ENCODE measurements at regions not wholly inside any gene's neighbourhood (a gene's known extent, or its start where the extent isn't known, plus 50 kb on each side); places are given as distances from the start of the nearest gene placed in this dataset.
A peak's percentile ranks its signal among the peaks of the same experiment; 100 is the strongest.
"Not testable (repeated sequence)": the region's sequence is repeated elsewhere in the genome, so short reads cannot be mapped to it uniquely, and the experiment has no call there.

- no peak for DNase-seq (ENCODE audit: low spot score)
Observed at GRCh38 chr9:126170286-126170823, 156.3 kb upstream of the MVB12B start.

DNA sequence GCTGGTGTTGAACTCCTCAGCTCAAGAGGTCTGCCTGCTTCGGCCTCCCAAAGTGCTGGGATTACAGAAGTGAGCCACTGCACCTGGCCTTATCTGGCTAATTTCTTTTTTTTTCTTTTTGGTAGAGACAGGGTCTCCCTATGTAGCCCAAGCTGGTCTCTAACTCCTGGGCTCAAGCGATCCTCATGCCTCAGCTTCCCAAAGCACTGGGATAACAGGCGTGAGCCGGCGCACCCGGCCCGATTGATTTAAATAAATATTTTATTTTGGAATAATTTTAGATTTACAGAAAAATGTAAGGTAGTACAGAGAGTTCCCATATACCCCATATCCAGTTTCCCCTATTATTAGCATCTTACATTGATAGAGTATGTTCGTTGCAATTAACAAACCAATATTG lies 155.0 kb upstream of the MVB12B start:
- no peak for DNase-seq (ENCODE audit: low spot score)

GRCh38 chr9:126173401-126173800 lies 153.2 kb upstream of the MVB12B start:
- DNase-seq (ENCODE audit: low spot score) = no peak

DNA sequence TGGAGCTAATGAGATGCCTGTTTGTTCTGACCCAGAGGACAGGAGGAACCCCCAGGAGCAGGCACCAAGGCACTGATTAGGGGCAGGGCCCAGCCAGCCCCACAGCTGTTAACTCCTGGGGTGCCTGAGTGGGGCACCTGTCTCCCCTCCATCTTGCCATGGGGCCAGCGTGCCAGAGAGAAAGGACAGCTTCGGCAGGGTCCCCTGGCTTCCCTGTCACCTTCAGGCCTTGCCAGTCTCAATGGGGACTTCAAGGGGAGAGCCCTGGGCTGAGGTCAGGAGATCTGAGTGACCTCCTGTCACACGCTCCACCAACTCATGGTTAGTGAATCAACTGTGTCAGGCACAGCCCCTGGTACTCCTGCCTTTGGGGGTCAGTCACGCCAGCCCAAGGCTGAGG lies 152.7 kb upstream of the MVB12B start:
- no peak for DNase-seq (ENCODE audit: low spot score)

DNA sequence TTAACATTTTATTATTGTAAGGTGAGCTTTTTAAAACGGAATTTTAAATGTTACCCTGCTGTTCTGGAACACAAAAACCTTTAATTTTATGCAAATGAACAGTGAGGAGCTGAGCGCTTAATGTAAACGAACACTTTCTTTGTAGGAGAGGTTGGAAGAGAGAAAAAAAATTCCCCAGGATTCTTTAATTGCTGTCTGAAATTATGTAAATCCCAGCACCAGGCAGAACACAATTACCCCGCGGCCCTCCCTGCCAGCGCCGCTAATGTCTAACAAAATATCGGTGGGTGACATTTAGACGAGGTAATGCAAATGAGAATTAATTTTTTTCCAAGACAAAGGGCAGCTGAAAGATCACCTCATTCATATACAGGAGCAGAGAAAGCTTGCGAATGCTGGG lies 143.4 kb upstream of the MVB12B start:
- no peak for DNase-seq (ENCODE audit: low spot score)

DNA sequence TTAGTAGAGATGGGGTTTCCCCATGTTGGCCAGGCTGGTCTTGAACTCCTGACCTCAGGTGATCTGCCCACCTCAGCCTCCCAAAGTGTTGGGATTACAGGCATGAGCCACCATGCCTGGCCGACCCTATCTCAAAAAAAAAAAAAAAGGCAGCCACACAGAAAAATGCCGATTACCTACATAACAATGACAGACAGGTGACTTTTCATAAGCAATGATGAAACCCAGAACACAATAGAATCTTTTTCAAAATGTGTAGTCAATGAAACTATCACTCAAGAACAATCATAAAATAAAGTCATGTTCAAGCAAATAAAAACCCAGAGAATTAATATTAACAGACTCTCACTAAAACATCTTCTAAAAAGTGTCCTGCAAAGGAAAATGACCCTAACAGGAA lies 135.6 kb upstream of the MVB12B start:
- DNase-seq (ENCODE audit: low spot score) = not testable (repeated sequence)

DNA sequence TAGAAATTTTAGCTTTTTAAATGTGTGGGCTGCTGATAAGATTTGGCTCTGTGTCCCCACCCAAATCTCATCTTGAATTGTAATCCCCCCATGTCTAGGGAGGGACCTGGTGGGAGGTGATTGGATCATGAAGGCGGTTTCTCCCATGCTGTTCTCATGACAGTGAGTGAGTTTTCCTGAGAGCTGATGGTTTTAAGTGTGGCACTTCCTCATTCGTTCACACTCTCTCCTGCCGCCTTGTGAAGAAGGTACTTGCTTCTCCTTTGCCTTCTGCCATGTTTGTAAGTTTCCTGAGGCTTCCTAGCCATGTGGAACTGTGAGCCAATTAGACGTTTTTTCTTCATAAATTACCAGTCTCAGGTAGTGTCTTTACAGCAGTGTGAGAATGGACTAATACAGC lies 127.8 kb upstream of the MVB12B start:
- no peak for DNase-seq (ENCODE audit: low spot score)

DNA sequence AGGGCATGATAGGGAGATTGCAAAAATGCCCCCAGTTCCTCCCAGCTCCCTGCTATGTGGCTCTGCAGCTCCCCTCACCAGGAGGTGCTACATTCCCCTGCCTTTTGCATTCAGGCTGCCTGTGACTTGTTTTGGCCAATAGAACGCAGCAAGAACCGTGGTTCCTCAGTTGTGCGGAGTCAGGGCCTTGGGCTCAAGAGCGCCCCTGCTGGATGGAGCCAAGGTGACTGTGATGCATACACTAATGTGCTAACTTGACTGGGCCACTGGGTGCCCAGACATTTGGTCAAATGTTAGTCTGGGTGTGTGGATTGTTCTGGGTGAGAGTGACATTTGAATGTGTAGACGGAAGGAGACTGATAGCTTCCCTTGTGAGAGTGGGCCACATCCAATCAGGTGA lies 123.3 kb upstream of the MVB12B start:
- no peak for DNase-seq (ENCODE audit: low spot score)

DNA sequence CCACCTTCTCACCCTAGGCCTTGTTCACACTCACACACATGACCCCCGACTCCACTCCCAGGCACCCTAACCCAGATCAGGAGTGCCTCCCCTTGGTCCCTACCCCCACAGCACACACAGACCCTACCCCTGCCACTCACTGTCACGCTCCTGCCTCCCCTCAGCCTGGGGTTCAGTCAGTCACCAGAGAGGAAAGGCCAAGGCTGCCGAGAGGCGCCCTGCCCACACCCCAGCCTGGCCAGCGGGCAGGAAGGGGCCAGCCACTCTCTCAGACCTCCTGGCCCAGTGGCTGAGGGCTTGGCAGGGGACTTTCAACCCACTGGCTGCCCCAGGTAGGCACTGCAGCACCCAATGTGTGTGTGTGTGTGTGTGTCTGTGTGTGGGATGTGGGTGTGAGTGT lies 122.4 kb upstream of the MVB12B start:
- no peak for DNase-seq (ENCODE audit: low spot score)

- no peak for DNase-seq (ENCODE audit: low spot score)
Observed at GRCh38 chr9:126204708-126205225, 121.9 kb upstream of the MVB12B start.

GRCh38 chr9:126205265-126205664 lies 121.4 kb upstream of the MVB12B start:
- peak; percentile 18 for DNase-seq (ENCODE audit: low spot score)

DNA sequence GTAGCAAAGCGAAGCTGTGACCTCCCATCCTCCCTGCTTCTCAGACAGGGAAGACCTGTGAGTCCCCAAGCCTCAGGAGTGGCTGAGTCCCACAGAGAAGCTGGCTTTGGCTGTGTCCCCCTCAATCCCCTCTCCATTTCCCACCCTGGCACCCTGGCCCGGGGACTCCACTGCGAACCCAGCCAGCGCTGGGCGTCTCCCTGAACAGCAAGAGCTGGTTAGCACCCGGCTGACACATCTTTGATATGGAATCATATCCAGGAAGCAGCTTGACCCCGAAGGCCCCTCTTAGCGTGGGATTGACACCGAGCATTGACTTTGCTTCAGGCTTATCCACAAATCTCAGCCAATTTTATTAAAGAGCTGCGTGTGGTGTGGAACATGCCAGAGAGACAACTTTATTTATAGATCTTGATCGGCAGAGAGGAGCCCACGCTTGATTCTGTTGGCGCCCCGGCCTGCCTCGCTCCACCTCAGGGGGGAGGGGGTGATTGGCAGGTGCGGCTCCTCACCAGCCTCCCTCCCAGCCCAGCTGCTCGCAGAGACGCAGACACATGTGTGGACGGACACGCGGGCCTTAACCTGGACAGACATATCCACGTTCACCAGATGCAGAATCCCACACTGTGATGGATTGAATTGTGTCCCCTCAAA lies 120.7 kb upstream of the MVB12B start:
- DNase-seq (ENCODE audit: low spot score) = peak; percentile 42

DNA sequence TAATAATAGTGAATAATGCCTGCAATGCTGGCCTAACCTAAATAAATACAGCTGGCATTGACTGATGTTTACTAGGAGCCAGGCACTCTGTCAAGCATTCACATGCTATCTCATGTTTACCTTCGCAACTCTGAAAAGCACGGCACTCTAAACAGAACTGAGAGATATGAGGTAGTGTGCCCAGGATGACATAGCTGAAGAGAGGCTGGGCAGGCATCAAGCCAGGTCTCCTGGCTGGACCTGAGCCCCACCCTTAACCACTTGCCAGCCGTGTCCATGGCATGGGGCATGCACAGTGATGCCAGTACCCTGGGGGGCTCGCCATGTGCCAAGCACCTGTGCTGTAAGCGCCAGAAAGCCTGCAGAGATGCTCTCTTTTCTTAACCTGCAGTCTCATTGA lies 119.4 kb upstream of the MVB12B start:
- no peak for DNase-seq (ENCODE audit: low spot score)

- no peak for DNase-seq (ENCODE audit: low spot score)
Observed at GRCh38 chr9:126208216-126208758, 118.3 kb upstream of the MVB12B start.

DNA sequence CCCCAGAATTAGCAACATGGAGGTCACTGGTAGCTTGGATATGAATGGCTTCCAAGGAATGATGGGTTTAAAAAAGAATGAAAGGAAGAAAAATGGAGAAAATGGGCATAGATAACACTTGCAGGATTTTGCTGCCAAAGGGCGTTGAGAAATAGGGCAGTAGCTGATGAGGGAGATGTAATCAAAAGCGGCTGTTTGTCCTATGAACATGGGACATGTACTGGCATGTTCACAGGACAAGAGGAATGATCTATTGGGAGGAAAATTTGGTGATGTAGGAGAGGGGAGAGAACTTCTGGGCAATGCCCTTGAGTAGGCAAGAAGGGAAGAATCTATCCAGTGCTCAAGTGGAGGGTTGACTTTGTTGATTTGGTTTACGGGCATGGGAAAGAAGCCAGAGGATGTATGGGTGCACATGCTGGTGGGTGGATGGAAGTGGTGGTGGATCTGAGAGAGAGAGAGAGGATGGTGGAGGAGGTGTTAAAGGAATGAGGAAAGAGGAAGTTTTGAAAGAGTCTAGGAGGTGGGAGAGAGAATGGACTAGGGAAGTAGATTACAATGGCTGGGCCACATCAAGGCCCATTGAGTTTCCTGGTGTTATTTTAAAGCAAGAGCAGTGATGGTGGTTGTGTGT lies 115.1 kb upstream of the MVB12B start:
- DNase-seq (ENCODE audit: low spot score) = no peak

GRCh38 chr9:126215486-126215885 lies 111.1 kb upstream of the MVB12B start:
- DNase-seq (ENCODE audit: low spot score) = no peak

- no peak for DNase-seq (ENCODE audit: low spot score)
Observed at GRCh38 chr9:126216826-126217225, 109.8 kb upstream of the MVB12B start.

- no peak for DNase-seq (ENCODE audit: low spot score)
Observed at GRCh38 chr9:126217250-126217653, 109.4 kb upstream of the MVB12B start.

GRCh38 chr9:126217797-126218196 lies 108.8 kb upstream of the MVB12B start:
- no peak for DNase-seq (ENCODE audit: low spot score)

DNA sequence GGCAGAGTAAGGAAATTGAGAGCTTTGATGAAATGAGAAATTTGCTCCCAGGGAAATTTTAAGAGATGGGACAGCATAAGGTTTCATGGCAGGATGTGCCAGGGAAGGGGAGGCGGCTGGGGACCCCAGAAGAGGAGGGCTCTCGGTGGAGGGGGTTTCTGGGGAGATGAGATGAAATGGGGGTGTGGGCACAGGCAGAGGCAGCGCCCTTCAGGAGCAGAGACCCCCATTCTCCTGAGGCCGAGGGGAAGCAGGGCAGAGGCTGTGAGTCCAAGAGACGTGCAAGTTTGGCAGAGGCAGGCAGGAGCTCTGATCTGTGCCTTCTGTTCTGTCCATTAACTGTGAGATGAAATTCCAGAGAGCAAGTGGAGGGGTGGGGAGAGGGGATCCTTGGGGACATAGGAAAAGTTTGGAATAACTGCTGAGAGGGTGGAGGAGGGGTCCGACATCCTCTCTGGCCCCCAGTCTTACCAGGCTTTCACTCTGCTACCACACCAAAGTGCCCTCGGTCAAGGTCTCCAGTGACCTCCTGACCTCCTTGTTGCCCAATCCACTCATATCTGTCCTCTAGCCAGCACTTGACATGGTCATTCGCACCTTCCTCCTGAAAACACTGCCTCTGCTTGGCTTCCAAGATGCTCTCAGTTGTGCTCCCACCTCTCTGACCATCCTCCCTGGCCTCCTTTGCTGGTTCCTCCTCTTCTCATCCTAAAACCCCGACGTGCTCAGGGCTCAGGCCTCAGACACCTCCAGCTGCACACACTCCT lies 108.1 kb upstream of the MVB12B start:
- DNase-seq (ENCODE audit: low spot score) = no peak

GRCh38 chr9:126219166-126219565 lies 107.5 kb upstream of the MVB12B start:
- no peak for DNase-seq (ENCODE audit: low spot score)

DNA sequence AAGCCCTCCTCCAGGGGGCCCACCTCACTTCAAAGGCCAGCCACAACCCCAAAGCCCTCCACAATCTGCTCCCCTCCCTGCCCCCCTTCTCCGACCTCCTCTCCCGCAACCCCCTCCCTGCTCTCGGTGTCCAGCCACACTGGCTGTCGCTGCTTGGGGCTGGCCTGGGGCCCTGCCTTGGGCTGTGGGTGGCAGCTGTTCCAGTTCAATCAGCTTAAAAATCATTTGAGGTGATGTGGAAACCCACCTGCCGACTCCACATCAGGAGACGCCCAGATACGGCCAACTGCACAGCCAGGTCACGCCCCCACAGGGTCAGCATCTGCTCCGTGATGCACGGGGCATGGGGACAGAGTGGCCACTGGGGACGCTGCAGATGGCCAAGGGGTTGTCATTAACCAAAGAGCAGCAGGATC lies 107.0 kb upstream of the MVB12B start:
- DNase-seq (ENCODE audit: low spot score) = peak; percentile 45

Data from SK-N-DZ (cell line).